ENCODE measurements at regions not wholly inside any gene's neighbourhood (a gene's known extent, or its start where the extent isn't known, plus 50 kb on each side); places are given as distances from the start of the nearest gene placed in this dataset.

- TF ChIP-seq, protein P1, sequence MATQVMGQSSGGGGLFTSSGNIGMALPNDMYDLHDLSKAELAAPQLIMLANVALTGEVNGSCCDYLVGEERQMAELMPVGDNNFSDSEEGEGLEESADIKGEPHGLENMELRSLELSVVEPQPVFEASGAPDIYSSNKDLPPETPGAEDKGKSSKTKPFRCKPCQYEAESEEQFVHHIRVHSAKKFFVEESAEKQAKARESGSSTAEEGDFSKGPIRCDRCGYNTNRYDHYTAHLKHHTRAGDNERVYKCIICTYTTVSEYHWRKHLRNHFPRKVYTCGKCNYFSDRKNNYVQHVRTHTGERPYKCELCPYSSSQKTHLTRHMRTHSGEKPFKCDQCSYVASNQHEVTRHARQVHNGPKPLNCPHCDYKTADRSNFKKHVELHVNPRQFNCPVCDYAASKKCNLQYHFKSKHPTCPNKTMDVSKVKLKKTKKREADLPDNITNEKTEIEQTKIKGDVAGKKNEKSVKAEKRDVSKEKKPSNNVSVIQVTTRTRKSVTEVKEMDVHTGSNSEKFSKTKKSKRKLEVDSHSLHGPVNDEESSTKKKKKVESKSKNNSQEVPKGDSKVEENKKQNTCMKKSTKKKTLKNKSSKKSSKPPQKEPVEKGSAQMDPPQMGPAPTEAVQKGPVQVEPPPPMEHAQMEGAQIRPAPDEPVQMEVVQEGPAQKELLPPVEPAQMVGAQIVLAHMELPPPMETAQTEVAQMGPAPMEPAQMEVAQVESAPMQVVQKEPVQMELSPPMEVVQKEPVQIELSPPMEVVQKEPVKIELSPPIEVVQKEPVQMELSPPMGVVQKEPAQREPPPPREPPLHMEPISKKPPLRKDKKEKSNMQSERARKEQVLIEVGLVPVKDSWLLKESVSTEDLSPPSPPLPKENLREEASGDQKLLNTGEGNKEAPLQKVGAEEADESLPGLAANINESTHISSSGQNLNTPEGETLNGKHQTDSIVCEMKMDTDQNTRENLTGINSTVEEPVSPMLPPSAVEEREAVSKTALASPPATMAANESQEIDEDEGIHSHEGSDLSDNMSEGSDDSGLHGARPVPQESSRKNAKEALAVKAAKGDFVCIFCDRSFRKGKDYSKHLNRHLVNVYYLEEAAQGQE (IDR thresholded peaks at IDR 0.05; ENCODE audit: insufficient read depth in 1 of 2, low read depth in 2 of 2, low read length in 2 of 2) = no peak
- TF ChIP-seq TAF1 (IDR thresholded peaks at IDR 0.05; ENCODE audit: borderline replicate concordance, insufficient read depth, low read length) (no peak), POLR2AphosphoS5 (IDR thresholded peaks at IDR 0.05; ENCODE audit: low read depth, low read length) (no peak), SIN3A (IDR thresholded peaks at IDR 0.05; ENCODE audit: borderline replicate concordance, insufficient read depth, low read length) (no peak)
Observed at GRCh38 chr3:178246004-178246403, 290.2 kb upstream of the KCNMB2 start.
